CD4-positive, alpha-beta T cell treated with Interleukin-12 subunit alpha and Interleukin-12 subunit beta, for 1 hour (primary cell): ENCODE measurements at regions not wholly inside any gene's neighbourhood (a gene's known extent, or its start where the extent isn't known, plus 50 kb on each side); places are given as distances from the start of the nearest gene placed in this dataset.

Source experiments
- DNase-seq: peaks from one replicate; pipeline ENCODE4 v3.0.0-alpha.2; 2020

DNA sequence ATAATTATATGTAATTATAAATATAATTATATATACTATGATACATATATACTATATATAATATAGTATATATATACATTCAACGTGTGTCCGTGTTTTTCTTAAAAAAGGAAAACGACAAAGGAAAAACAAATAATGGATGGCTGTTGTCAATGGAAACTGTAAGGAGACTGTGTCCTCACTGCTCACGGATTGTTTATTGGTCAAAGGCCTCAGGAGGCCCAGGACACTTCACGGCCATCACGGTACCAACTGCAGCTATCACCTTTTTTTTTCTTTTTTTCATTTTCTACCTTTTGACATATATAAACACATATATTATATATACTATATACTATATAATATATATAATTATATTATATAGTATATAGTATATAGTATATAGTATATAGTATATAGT lies 113.4 kb downstream of the SPTSSA start:
- no peak for DNase-seq

DNA sequence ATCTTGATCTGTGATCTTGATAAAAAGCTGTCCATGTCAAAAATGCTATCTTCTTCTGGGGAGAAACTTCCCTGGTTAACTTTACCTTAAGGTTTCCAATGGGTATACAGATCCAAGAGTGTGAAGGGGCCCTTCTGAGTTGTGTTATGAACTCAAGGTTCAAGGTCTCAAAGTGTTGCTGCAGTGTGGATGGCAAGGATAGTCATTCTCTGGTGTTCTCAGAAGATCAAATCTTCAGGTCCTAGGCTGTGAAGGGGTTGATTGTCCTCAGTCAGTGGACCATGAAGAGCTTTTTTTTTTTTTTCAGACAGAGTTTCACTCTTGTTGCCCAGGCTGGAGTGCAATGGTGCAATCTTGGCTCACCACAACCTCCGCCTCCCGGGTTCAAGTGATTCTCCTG lies 114.4 kb downstream of the SPTSSA start:
- no peak for DNase-seq

DNA sequence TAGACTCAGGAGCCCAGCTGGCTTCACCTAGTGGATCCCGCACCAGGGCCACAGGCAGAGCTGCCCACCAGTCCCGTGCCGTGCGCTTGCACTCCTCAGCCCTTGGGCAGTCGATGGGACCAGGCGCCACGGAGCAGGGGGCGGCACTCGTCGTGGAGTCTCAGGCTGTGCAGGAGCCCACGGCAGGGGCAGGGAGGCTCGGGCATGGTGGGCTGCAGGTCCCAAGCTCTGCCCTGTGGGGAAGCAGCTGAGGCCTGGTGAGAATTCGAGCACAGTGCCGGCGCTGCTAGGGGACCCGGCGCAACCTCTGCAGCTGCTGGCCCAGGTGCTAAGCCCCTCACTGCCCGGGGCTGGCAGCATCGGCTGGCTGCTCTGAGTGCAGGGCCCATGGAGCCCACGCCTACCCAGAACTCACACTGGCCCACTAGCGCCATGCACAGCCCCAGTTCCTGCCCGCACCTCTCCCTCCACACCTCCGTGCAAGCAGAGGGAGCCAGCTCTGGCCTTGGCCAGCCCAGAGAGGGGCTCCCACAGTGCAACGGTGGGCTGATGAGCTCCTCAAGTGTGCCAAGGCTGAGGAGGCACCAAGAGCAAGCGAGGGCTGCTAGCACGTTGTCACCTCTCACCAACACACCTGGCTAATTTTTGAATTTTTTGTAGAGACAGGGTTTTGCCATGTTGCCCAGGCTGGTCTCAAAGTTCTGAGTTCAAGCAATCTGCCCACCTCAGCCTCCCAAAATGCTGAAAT lies 116.1 kb downstream of the SPTSSA start:
- no peak for DNase-seq

DNA sequence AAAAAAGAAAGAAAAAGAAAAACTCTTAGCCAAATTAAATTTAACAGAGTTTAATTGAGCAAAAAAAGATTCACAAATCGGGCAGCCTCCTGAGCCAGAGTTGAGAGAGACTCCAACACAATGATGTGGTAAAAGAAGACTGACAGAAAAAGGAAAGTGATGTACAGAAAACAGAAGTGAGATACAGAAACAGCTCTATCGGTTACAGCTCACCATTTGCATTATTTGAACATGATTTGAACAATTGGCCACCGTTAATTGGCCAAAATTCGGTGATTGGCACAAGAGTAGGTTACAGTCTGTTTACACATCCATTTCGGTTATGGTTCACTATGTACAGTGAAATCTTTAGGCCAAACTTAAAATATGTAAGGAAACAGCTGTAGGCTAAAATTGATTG lies 117.7 kb downstream of the SPTSSA start:
- DNase-seq = no peak

DNA sequence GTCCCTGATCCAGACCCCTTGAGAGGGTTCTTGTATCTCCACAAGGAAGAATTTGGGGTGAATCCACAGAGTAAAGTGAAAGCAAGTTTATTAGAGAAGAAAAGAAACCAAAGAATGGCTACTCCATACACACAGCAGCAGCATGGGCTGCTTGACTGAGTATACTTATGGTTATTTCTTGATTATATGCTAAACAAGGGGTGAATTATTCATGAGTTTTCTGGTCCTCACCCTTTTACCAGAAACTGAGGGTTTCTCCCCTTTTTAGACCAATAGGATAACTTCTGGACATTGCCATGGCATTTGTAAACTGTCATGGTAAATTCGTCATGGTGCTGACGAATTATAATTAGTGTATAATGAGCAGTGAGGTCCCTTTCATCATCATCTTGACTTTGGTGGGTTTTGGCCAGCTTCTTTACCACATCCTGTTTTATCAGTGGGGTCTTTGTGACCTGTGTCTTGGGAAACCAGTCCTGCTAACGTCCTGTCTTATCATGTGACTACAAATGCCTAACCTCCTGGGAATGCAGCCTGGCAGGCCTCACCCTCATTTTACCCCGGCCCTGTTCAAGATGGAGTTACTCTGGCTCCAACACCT lies 121.9 kb downstream of the SPTSSA start:
- DNase-seq = no peak

DNA sequence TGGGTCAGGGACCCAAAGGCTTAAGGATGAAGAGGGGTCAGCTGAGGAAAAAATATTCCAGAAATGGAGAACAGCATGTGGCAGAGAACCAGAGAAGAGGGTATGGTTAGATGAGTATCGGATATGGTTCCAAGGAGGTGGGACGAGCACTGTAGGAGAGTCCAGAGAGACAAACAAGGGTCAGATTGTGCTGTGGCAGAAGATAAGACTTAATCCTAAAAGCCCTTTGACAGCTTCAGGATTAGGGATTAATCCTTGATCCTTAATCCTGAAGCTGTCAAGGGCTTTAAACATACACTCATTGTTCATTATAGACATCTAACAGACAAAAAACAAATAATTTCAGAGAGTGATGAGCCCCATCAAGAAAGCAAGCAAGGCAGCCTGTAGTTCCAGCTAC lies 124.0 kb downstream of the SPTSSA start:
- DNase-seq = no peak

DNA sequence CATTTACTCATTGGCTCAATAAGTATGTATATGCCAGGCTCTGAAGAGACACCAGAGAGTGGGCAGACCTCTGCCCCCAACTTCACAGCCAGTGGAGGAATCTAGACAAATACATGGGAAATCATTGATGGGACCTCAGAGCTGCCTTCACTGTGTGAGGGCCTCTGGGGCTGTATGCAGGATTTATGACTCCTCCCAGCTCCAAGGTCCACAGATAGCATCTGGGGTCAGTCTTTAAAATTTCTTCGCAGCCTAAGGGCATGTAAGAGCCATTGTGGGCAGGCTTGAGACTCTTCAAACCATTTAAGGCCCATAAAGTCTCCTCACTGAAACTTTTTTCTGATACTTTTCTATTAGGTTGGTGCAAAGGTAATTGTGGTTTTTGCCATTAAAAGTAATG lies 125.5 kb downstream of the SPTSSA start:
- DNase-seq = no peak

DNA sequence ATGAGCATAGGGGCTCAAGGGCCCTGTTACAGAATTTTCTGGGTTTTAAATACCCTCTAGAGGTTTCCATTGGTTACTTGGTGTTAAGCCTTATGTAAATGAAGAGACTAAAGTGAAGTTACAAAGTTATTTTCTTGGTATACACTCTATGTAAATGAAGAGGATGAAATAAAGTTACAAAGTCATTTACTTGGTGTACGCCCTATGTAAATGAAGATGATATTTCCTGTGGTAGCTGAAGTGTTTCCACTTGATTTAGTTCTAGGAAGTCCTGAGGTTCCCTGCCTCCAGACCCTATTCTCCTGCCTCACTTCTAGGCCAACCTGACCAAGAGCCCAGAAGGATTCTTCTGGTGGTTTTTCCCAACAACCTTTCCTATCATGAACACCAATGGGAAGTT lies 126.1 kb downstream of the SPTSSA start:
- no peak for DNase-seq

DNA sequence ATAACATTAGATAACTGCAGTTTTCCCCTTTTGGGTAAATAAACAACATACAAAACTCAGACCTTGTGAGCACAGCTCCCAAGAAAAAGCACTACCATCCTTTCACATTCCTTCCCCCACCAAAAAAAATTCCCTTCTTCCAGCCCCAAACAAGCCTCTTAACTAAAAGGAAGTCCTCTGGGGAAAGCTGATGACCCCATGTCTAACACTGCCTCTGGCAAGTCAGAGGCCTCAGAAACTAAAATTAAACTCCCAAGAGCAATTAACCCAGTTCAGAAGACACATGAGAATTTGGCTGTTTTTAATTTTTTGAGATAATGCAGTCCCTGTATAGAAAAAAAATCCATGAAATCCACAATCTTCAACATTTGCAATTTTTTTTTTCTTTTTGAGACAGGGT lies 127.7 kb downstream of the SPTSSA start:
- DNase-seq = no peak

DNA sequence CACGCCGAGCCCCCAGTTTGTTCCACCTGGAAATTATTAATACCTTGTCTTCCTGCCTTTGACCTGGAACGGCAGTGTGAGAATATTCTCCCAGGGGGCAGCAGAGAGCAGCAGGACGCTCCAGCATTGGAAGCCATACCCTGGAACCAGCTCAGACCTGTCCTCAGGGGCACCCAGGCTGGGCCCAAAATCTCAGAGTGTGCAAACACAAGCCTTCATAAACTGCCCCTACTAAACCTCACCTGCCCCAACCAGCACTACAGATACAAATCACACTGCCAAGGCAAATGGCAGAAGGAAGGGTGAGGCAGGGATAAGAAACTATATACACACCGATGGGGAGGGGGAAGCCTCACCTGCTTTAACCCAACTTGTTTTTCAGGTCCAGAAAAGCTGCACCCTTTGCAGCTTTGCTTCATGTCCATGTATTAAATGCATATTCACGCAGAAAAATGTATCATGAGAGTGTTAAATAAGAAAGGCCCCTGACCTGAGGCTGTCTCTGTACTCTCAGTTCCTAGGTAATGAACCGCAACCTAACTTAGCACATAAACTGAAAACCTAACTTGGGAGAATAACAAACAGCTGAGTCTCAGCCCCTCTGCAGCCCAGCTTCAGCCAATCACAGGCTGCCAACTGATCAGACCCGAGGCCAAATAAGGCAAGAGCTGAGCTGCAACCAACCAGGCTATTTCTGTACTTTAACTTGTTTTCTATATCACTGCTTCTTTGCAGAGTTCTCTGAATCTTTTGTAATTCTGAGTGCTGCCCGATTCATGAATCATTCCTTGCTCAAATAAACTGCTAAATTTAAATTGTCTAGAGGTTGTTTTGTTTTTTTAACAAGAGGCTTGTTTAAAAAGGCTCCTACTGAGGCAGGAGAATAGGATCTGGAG lies 130.1 kb downstream of the SPTSSA start:
- peak; percentile 55 for DNase-seq

DNA sequence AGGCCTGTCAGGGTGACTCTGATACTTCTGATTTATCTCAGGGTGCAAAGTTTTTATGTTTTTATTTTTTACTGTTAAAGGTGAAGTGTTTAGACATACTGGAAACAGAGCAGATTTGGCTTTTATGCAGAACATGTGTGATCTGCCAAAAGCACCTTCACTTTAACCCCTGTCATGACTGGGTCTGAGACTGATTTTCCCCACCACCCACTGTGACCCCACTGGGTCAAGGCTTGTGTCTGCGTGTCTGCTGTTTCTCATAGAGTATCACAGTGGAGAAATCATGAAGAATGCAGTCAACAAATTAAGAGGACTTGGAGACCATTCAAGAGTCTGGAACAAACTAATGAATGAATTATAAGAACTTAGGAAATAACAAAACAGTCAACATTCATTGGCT lies 131.2 kb downstream of the SPTSSA start:
- DNase-seq = no peak

DNA sequence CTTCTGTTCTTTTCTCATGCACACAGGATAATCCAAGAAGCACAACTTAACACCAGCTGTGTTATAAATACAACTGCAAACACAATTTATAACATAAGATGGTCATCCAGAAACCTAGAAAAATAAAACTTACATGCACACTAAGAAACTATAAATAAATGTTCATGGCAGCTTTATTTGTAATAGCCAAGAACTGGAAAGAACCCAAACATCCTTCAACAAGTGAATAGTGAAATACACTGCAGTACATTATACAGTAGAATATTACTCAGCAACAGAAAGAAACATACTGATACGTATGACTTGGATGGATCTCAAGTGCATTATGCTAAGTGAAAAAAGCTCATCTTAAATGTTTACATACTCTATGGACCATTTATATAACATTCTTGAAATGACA lies 132.7 kb downstream of the SPTSSA start:
- DNase-seq = no peak

DNA sequence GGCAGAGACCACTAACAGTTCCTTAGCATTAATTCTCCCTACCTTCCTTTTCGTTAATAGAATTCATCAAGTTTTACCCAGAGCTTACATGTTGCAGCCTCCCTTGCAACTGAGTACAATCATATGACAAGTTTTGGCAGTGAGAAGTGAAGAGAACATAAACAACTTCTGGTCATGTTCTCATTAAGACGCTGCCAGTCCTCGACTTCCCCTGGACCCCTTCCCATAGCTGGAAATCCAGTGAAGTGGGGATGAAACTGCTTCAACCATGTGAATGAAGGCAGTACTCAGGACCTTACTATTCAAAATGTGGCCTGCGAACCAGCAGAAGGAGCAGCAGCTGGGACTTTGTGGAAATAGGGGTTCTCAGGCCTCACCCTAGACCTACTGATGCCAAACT lies 133.9 kb downstream of the SPTSSA start:
- no peak for DNase-seq

DNA sequence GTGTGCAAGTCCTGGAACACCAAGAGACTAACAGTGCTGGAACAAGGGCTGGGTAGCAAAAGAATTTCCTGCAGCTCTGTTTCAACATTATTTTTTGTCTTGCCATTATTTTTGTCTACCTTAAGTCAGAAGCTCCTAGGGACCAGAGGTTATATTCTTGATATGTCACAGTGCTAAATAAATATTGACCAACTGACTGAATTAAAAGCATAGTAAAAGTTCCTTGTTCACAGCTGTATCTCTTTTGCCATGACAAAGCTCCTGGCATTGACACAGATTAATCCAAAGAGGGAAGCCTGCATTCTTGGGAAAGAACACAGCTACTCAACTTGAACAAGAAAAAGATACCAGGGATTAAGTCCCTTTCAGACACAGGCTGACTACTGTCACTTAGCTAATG lies 136.5 kb downstream of the SPTSSA start:
- no peak for DNase-seq

DNA sequence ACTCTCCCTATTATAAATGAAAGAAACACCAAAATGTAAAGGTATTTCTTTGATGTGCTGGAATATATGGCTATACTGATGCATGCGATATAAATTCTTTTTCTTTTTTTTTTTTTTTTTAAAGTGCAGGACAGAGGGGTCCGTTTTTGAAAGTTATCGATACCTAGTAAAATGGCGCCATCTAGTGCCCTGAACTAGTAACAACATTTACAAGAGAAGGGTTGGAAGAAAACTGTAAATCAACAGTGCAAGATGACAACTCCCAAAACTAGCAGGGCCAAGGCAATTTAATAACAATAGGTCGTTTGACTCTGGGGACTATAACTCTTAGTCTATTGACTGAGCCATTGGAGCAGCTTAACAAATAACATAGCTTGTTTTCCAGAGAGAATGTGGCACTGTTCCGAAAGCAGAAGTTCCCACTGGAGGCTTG lies 137.7 kb downstream of the SPTSSA start:
- DNase-seq = peak; percentile 37

DNA sequence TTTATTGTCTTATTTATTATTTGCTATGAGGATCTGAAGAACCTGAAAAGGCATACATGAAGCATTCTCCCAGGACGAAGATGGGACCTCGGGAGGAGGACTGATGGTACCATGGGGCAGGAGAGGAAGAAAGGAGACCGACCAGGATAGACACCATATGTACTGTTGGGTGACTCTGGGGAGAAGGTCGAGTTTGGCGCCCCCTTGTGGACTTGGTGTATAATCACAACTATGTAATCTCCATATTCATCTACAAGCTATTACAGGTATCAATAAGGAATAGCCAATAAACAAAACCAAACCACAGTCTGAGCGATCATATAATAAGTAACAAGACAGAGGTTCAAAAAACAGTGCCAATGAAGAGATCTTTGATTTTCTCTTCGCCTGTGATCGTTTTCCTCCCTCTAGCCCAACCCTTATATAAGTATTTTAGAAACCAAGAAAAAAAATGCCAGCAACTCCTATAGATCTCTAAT lies 139.1 kb downstream of the SPTSSA start:
- DNase-seq = peak; percentile 71

DNA sequence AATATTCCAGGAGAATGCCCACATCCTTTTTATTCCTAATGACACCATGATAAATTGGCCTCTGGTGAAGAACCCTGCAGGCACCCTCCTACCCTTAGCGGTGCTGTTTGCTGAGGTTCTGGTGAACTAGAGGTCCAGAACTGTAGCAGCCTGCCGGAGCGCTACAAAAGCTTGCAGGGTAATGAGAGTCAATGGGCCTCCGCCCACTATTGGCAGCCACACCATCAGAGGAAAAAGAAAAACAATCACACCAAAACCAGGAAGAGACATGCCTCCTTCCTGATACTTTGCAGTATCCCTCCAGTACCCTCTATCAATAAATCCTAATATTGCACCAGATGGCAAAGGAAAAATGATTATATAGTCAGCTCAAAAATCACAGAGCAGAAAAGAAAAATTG lies 142.9 kb downstream of the SPTSSA start:
- no peak for DNase-seq

DNA sequence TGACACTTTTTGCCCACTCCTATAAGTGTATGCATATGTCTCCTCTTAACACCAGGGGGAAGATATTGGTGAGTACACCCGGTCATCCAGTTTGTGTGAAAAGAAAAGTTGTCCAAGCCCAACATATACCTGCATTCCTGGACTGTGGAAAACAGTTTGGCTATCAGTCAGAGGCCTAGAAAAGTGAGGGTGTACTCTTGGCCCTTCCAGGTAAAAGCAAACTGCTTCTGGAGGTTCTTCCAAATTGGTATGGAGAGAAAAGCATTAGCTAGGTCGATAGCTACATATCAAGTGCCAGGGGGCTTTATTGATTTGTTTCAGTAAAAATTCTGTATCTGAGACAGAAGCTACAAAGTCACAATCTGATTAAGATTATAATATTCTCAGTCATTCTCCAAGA lies 144.0 kb downstream of the SPTSSA start:
- DNase-seq = no peak

DNA sequence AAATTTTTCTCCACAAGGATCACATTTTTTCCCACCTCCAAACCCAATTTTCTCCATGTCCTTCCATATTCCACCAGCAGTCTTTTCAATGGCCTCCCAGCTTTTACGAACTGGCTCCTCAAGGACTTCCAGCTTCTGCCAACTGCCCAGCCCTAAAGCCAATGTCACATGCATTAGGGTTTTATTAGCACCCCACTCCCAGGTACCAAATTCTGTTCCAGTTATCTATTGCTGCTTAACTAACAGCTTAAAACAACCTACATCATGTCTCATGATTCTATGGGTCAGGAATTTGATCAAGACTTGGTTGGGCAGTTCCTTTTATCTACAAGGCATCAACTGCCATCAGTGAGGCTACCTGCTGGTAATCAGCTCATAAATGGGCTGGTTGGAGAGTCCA lies 151.3 kb downstream of the SPTSSA start:
- DNase-seq = no peak

DNA sequence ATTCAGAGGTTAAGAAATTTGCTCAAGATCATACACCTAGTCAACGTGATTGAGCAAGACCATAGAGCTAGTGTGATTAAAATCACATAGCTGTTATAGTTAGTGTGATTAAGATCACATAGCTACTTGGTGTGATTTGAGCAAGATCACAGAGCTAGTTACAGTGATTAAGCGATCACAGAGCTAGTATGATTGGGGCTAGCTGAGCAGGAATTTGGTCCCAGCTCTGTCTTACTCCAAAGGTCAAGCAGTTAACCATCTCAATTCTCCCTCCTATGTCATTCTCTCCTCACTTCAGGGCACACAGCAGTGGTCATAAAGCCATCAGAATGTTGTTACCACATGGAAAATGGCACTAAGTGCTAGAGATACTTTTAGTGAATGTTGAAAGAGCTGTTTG lies 158.2 kb downstream of the SPTSSA start:
- DNase-seq = no peak

DNA sequence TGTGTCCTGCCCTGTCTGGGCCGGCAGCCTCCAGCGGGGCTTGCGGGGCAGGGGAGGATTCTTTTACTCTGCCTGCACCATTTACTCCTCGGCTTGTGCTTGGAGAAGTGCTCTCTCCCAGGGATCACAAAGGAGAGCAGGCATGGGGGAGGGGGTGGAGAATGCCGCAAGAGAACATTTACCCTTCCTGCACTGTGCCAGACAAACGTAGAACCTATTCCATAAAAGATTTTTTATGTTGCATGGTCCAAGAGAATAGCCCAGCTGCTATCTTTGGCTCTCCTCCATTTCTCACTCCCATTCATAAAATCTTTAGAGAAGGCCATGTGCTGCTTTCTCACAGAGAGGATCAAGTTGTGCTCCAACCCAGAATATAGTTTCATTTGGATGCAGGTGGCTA lies 159.4 kb downstream of the SPTSSA start:
- DNase-seq = no peak

DNA sequence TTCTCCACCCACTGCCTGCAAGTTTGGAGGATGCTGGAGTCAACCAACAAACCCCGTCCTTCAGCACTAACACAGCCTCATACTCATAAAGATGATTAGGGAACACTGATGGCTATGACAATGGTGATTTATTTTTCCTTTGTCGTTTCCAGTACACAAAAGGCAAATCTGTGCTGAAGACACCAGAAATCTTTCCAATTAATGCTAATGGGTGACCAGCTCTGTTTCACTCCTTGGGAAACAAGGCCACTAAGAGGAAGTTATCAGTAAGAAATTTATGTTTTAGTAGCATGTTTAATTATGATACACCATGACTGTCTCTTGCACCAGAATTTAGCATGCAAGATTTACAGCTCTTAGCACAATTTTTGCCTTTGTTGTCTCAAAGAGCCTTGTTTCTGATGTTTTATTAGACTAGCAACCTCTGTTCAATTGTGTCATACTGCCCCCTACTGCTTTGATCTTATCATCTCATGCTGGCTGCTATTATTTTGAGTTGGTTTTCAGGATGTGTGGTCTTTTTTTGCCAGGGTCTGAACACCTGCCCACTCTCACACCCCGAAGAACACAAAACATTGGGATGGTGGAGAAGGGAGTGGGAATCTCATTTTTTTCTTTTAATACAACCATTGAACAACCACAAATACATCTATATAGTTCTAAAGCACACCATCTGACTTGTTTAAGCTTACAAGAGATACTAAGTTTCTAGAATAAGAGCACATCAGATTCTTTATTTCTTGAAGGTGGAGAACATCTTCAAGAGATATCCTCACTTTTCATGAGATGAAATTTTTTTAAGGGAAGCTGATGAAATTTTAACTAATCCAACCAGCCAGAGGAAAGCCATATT lies 160.9 kb downstream of the SPTSSA start:
- peak; percentile 33 for DNase-seq

DNA sequence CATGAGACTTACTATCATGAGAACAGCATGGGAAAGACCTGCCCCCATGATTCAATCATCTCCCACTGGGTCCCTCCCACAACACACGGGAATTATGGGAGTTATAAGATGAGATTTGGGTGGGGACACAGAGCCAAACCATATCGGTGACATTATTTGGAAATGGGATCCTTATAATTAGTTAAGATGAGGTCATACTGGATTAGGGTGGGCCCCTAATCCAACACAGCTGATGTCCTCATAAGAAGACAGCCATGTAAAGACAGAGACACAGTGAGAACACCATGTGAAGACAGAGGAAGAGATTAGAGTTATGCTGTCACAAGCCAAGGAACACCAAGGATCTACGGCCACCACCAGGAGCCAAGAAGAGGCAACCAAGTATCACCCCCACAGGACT lies 161.7 kb downstream of the SPTSSA start:
- DNase-seq = no peak
